Esophagus squamous epithelium (tissue), 5 donors: ENCODE measurements at regions not wholly inside any gene's neighbourhood (a gene's known extent, or its start where the extent isn't known, plus 50 kb on each side); places are given as distances from the start of the nearest gene placed in this dataset.

Source experiments
- DNase-seq: peaks from one replicate; lab custom pipeline; 2025; lab: John Stamatoyannopoulos, UW
- H3K27ac ChIP-seq, 4 donors: fragments of 200-600 bp; sonication (generic); one replicate each; pipeline ENCODE4 v1.5.1; 2016 to 2019; ENCODE audit warnings: mild to moderate bottlenecking in 1 of 4
- H3K27me3 ChIP-seq, 4 donors: fragments of 200-600 bp; sonication (generic); 1 replicate in 3 of 4; 2 replicates in 1 of 4; pipeline versions ENCODE4 v1.5.1 to v1.6.0; 2017 to 2021; ENCODE audit warnings: antibody characterized with exemption in 1 of 4
- H3K36me3 ChIP-seq, 3 donors: fragments of 200-600 bp; sonication (generic); one replicate each; pipeline ENCODE4 v1.5.1; 2016 to 2019
- H3K4me1 ChIP-seq, 3 donors: fragments of 200-600 bp; sonication (generic); one replicate each; pipeline ENCODE4 v1.5.1; 2017 to 2019
- H3K4me3 ChIP-seq, 4 donors: fragments of 200-600 bp; sonication (generic); 1 replicate in 3 of 4; 2 replicates in 1 of 4; pipeline ENCODE4 v1.5.1; 2016 to 2019; ENCODE audit warnings: mild to moderate bottlenecking in 2 of 4, moderate library complexity in 1 of 4
- H3K9me3 ChIP-seq, 3 donors: fragments of 200-600 bp; sonication (generic); one replicate each; pipeline ENCODE4 v1.5.1; 2016 to 2019
- POLR2A ChIP-seq, 4 donors: fragments of 450-650 bp; IDR thresholded peaks; one replicate each; pipeline ENCODE4 v1.6.1; 2017; ENCODE audit warnings: antibody characterized with exemption in 4 of 4, mild to moderate bottlenecking in 4 of 4, moderate library complexity in 3 of 4
- WGBS, 2 donors: methylation state at CpG; one replicate each; pipeline ENCODE4 v1.1.5; 2018; 5-methylcytosine and 5-hydroxymethylcytosine counted together
- intact Hi-C: fragments of 100-400 bp; cut with DNase I; formaldehyde crosslinking; loops from one replicate; pipeline ENCODE4 v1.15.0; 2022
- TF ChIP-seq, protein P1 (sequence below), 6 experiments: fragments of 450-650 bp in 4 of 6; fragments of 200-600 bp in 2 of 6; sonication (generic) in 2 of 6; IDR thresholded peaks; one replicate each; pipeline ENCODE4 v1.5.1; 2016 to 2019; ENCODE audit warnings: antibody characterized with exemption in 6 of 6, mild to moderate bottlenecking in 4 of 6, moderate library complexity in 4 of 6
- donor health status: DM: yes; HTN: yes; CAD: no.

DNA sequence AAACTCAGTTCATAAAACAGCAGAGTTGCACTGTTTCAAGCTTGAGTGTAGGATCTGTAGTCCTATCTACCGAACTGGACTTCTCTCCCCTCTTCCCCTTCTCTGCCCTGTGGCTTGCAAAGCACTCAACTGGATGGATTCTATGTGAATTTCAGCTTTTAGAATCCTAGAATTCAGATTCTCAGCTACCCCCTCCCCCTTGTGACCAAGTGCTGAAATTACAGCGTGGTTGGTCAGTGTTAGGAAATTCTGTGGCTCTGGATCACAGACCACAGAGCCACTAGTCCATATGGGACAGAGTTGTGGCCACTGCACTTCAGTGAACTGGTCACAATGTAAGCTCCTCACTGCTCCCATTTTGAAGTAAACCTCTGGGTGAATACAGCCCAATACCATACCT is 64.6 kb upstream of the TRPC5 start:
- H3K4me1 ChIP-seq = no peaks in the 10 kb centered on the region
- H3K36me3 ChIP-seq = no peaks in the 10 kb centered on the region
- WGBS, 2 donors = 48 to 64% methylated on average over 1 to 2 of the region's 2 CpGs
- no peaks in the 10 kb centered on the region for H3K27me3 ChIP-seq
- no peak for DNase-seq
- no peaks in the 10 kb centered on the region for H3K9me3 ChIP-seq
- no peak overlapping the region for H3K4me3 ChIP-seq
- TF ChIP-seq, protein P1, sequence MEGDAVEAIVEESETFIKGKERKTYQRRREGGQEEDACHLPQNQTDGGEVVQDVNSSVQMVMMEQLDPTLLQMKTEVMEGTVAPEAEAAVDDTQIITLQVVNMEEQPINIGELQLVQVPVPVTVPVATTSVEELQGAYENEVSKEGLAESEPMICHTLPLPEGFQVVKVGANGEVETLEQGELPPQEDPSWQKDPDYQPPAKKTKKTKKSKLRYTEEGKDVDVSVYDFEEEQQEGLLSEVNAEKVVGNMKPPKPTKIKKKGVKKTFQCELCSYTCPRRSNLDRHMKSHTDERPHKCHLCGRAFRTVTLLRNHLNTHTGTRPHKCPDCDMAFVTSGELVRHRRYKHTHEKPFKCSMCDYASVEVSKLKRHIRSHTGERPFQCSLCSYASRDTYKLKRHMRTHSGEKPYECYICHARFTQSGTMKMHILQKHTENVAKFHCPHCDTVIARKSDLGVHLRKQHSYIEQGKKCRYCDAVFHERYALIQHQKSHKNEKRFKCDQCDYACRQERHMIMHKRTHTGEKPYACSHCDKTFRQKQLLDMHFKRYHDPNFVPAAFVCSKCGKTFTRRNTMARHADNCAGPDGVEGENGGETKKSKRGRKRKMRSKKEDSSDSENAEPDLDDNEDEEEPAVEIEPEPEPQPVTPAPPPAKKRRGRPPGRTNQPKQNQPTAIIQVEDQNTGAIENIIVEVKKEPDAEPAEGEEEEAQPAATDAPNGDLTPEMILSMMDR (IDR thresholded peaks at IDR 0.05) = peak in 2 of 6 experiments; percentile 23 to 27
- no peak for TF ChIP-seq POLR2A (IDR thresholded peaks at IDR 0.05)
- intact Hi-C loops = no loop called here
- no peak overlapping the region for H3K27ac ChIP-seq

DNA sequence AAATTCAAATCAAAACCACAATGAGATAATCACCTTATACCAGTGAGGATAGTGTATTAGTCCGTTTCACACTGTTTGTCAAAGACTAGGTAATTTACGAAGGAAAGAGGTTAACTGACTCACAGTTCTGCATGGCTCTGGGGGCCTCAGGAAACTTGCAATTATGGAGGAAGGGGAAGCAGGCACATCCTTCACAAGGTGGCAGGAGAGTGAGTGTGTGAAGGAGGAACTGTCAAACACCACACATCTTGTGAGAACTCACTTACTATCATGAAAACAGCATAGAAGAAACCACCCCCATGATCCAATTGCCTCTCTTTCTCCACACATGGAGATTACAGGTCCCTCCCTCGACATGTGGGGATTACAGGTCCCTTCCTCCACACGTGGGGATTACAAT is 54.7 kb upstream of the TRPC5 start:
- no peaks in the 10 kb centered on the region for H3K4me1 ChIP-seq
- no peaks in the 10 kb centered on the region for H3K27me3 ChIP-seq
- 28 to 36% methylated on average over 4 of the region's 4 CpGs for WGBS, 2 donors
- H3K9me3 ChIP-seq = no peaks in the 10 kb centered on the region
- no peak overlapping the region for H3K27ac ChIP-seq
- no peak overlapping the region for H3K4me3 ChIP-seq
- no peak for DNase-seq
- TF ChIP-seq, protein P1 (IDR thresholded peaks at IDR 0.05) = no peak
- no peak for TF ChIP-seq POLR2A (IDR thresholded peaks at IDR 0.05)
- intact Hi-C loops = no loop called here
- no peaks in the 10 kb centered on the region for H3K36me3 ChIP-seq
